Pancreas (tissue), 10 donors: ENCODE measurements at regions not wholly inside any gene's neighbourhood (a gene's known extent, or its start where the extent isn't known, plus 50 kb on each side); places are given as distances from the start of the nearest gene placed in this dataset.

ENCODE experiments used
- ATAC-seq, 4 donors: fragments of 200-7000 bp; cut with Tn5 transposase; one replicate each; pipeline versions ENCODE4 v1.8.0 to v1.9.1; 2020; ENCODE audit warnings: mild to moderate bottlenecking in 4 of 4, moderate library complexity in 4 of 4
- DNase-seq, 6 donors: peaks; one replicate each; pipeline ENCODE4 v3.0.0-alpha.2; 2020
- FAIRE-seq: peaks from 2 replicates; lab custom pipeline; 2012; peaks lifted over from hg19 to GRCh38; lab: Jason Lieb, UNC
- H3K27ac ChIP-seq, 4 donors: fragments of 200-600 bp; sonication (generic); 1 replicate in 3 of 4; 2 replicates in 1 of 4; pipeline versions ENCODE4 v1.5.0 to v1.8.0; 2020
- H3K27me3 ChIP-seq, 4 donors: fragments of 200-600 bp; one replicate each; pipeline ENCODE4 v1.8.0; 2021
- H3K36me3 ChIP-seq, 3 donors: fragments of 200-600 bp; sonication (generic) in 1 of 3; one replicate each; pipeline versions ENCODE4 v1.5.0 to v1.8.0; 2020 to 2021
- H3K4me1 ChIP-seq, 3 donors: fragments of 200-600 bp; one replicate each; pipeline ENCODE4 v1.8.0; 2021
- H3K4me3 ChIP-seq, 4 donors: fragments of 200-600 bp; sonication (generic) in 2 of 4; one replicate each; pipeline versions ENCODE4 v1.5.0 to v1.8.0; 2020 to 2021
- H3K9me3 ChIP-seq, 4 donors: fragments of 200-600 bp; one replicate each; pipeline ENCODE4 v1.8.0; 2021
- whole genome bisulfite sequencing, 2 donors: extraction: QIAGEN DNeasy Blood & Tissue Kit; methylation state at CpG; one replicate each; pipeline ENCODE4 v1.1.7; 2013; 5-methylcytosine and 5-hydroxymethylcytosine counted together
- intact Hi-C, 3 donors: fragments of 100-400 bp; cut with DNase I; formaldehyde crosslinking; loops; one replicate each; pipeline versions ENCODE4 v1.11.1 to v1.14.2; 2022
- TF ChIP-seq, protein P1 (sequence below), 4 donors: fragments of 200-600 bp; sonication (generic) in 3 of 4; IDR thresholded peaks; one replicate each; pipeline versions ENCODE4 v1.5.0 to v1.8.0; 2021; ENCODE audit warnings: antibody characterized with exemption in 4 of 4
- donor health status: healthy with polysubstance abuse.
- donor health status: DM: no; HTN: no; CAD: no; lungs with moderate emphysema.
- donor health status: DM: no; HTN: no; CAD: no.
- donor health status: control.
- donor health status: control.
- donor health status: Bipolar disorder and iron deficiency.
- donor health status: DM: yes; HTN: yes; CAD: no.
- donor health status: DM: no; HTN: no; CAD: no.
- donor health status: DM: no; HTN: no; CAD: no.
- donor health status: DM: yes; HTN: yes; CAD: no.

GRCh38 chrX:69395306-69395705 is 108.8 kb upstream of the NALF2 start:
- intact Hi-C loops = no loop called here
- DNase-seq (no peak), FAIRE-seq (no peak), ATAC-seq (no peak)
- TF ChIP-seq, protein P1, sequence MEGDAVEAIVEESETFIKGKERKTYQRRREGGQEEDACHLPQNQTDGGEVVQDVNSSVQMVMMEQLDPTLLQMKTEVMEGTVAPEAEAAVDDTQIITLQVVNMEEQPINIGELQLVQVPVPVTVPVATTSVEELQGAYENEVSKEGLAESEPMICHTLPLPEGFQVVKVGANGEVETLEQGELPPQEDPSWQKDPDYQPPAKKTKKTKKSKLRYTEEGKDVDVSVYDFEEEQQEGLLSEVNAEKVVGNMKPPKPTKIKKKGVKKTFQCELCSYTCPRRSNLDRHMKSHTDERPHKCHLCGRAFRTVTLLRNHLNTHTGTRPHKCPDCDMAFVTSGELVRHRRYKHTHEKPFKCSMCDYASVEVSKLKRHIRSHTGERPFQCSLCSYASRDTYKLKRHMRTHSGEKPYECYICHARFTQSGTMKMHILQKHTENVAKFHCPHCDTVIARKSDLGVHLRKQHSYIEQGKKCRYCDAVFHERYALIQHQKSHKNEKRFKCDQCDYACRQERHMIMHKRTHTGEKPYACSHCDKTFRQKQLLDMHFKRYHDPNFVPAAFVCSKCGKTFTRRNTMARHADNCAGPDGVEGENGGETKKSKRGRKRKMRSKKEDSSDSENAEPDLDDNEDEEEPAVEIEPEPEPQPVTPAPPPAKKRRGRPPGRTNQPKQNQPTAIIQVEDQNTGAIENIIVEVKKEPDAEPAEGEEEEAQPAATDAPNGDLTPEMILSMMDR (IDR thresholded peaks at IDR 0.05) = no peak
- 67 to 77% methylated on average over 4 of the region's 4 CpGs for WGBS, 2 donors
- H3K27me3 ChIP-seq = peaks cover 0 to 11% (median 0%) of the 10 kb centered on the region in 4 donors
- H3K4me1 ChIP-seq = no peaks in the 10 kb centered on the region
- no peaks in the 10 kb centered on the region for H3K9me3 ChIP-seq
- H3K4me3 ChIP-seq = no peak overlapping the region
- H3K36me3 ChIP-seq = no peaks in the 10 kb centered on the region
- H3K27ac ChIP-seq = no peak overlapping the region

DNA sequence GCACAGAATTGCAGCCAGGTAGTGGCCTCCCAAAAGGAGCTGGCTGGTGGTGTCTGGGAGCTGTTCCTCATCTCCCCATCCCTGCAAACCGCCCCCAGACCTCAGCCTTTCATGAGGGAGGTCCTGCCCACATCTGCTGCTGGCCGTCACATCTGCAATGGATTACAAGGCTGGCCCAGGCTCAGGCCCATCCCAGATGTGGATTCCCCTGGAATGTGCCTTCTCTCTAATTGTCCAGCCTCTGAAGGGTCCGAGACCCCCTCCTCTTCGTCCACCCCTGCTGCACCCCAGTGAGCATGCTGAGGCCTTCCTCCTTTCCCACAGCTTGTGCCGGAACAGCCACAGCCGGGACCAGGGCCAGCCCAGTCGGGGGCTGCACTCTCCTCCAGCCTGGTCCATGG is 115.0 kb upstream of the NALF2 start:
- Histone ChIP-seq H3K4me3 (no peak overlapping the region), H3K27ac (no peak overlapping the region), H3K27me3 (peaks cover 0 to 31% (median 2%) of the 10 kb centered on the region in 4 donors), H3K9me3 (no peaks in the 10 kb centered on the region), H3K36me3 (no peaks in the 10 kb centered on the region), H3K4me1 (no peaks in the 10 kb centered on the region)
- ATAC-seq (no peak), DNase-seq (no peak), FAIRE-seq (no peak)
- TF ChIP-seq, protein P1 (IDR thresholded peaks at IDR 0.05) = no peak
- intact Hi-C loops = loop anchor here in 1 of 3 donors (10.0 kb wide), 1 partner anchor 564 kb away; the partner anchor contains the start of gene EFNB1
- WGBS, 2 donors = 49 to 50% methylated on average over 7 of the region's 7 CpGs

DNA sequence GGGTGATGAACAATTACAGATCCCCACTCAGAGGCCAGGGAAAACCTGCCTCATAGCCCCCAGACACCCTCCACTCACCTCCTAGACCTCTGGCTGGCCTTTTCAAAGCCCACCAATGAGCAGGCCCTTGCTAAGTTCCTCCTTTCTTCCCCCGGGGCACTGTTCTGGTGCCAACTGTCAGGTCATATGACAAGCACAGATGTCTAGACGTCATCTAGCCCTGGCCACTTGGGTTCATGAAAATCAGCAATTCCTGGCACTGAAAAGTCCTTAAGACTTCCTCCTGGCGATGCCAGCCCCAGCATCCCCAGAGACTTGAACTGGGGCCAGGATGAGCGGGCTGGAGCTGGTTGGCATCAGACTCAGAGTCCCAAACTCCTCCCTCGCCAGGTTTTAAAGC is 115.6 kb upstream of the NALF2 start:
- H3K36me3 ChIP-seq = no peaks in the 10 kb centered on the region
- TF ChIP-seq, protein P1 (IDR thresholded peaks at IDR 0.05) = no peak
- WGBS, 2 donors = 11 to 23% methylated on average over 5 of the region's 5 CpGs
- H3K27me3 ChIP-seq = peaks cover 0 to 31% (median 2%) of the 10 kb centered on the region in 4 donors
- ATAC-seq = peak in 1 of 4 donors; percentile 56
- DNase-seq = no peak
- FAIRE-seq = no peak
- intact Hi-C loops = loop anchor here in 1 of 3 donors (10.0 kb wide), 1 partner anchor 564 kb away; the partner anchor contains the start of gene EFNB1
- no peaks in the 10 kb centered on the region for H3K4me1 ChIP-seq
- H3K27ac ChIP-seq = no peak overlapping the region
- no peak overlapping the region for H3K4me3 ChIP-seq
- no peaks in the 10 kb centered on the region for H3K9me3 ChIP-seq

DNA sequence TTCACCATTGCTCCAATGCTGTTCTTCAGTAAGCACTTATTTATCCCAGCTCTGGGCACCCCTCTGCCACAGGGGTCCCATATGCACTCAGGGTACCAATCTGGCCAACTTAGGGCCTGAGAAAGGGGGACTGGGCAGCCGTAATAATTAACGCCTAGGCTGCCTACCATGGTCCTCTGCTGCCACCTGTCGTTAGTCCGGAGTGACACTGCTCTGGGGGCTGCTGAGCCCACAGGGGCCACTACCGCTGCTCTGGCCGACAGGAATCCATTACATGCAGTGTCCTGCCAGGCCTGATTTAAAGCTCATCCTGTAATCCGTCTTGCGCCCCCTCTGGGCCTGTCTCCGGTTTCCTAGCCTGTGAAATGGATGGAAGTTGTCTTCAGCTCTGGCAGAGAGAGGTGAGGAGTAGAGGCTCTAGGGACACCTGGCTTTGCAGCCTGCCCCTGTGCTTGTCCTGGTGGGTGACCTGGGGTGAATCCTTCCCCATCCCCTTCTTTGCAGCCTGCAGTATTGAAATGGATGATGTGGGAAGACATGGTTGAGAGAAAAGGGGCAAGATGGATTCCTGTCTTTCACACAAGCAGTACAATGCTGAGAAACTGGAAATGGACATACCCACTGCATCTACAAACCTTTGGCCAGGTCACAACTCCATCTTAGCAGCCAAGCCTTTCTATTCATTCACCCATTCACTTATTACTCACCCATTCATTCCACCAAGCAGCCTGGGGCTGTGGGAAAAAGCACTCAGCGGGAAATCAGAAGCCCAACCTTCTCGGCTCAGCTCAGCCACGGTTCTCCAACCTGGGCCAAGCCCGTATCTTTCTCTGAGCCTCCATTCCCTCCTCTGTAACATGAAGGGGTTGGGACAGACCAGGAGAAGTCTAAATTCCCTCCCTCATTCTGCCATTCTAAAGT is 116.3 kb upstream of the NALF2 start:
- intact Hi-C loops = loop anchor here in 1 of 3 donors (10.0 kb wide), 1 partner anchor 563 kb away; the partner anchor contains the start of gene EFNB1
- TF ChIP-seq, protein P1 (IDR thresholded peaks at IDR 0.05) = peak; percentile 32 to 73 (median 60)
- WGBS, 2 donors = 12 to 20% methylated on average over 13 of the region's 13 CpGs
- H3K4me3 ChIP-seq = no peak overlapping the region
- DNase-seq (peak in 5 of 6 donors; percentile 3 to 73 (median 46)), ATAC-seq (peak; percentile 43 to 85 (median 82)), FAIRE-seq (no peak)
- H3K4me1 ChIP-seq = no peaks in the 10 kb centered on the region
- H3K36me3 ChIP-seq = no peaks in the 10 kb centered on the region
- H3K27ac ChIP-seq = no peak overlapping the region
- H3K27me3 ChIP-seq = peaks cover 0 to 31% (median 2%) of the 10 kb centered on the region in 4 donors
- H3K9me3 ChIP-seq = no peaks in the 10 kb centered on the region
